ENCODE measurements at regions not wholly inside any gene's neighbourhood (a gene's known extent, or its start where the extent isn't known, plus 50 kb on each side); places are given as distances from the start of the nearest gene placed in this dataset.

DNA sequence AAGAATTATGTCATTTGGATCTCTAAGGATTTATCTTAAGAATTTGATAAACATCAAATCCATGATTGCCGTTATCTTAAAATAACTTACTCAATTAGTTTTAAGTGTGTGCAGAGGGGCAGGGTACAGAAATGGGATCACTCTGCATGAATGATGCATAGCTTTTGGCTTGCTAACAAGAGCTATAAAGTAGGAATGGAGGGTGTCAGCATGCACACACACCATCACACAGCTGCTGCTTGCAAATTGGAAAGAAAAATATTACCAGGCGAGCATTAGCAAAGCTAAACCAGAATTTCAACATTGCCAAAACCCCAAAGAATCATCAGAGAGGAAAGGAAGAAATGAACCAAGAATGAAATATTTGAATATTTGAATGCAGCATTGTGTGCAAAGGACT lies 580.6 kb downstream of the LMO7 start:
- intact Hi-C loops (cut with micrococcal nuclease): no loop called here
- Mint-ChIP-seq H3K27ac (no peak overlapping the region), H3K27me3 (ENCODE audit: low read depth) (no peaks in the 10 kb centered on the region), H3K36me3 (ENCODE audit: low read depth) (no peaks in the 10 kb centered on the region), H3K4me1 (ENCODE audit: low read depth) (no peaks in the 10 kb centered on the region), H3K9me3 (no peaks in the 10 kb centered on the region), H3K4me3 (ENCODE audit: low read depth) (no peak overlapping the region)
- no peak for DNase-seq (ENCODE audit: low spot score)

DNA sequence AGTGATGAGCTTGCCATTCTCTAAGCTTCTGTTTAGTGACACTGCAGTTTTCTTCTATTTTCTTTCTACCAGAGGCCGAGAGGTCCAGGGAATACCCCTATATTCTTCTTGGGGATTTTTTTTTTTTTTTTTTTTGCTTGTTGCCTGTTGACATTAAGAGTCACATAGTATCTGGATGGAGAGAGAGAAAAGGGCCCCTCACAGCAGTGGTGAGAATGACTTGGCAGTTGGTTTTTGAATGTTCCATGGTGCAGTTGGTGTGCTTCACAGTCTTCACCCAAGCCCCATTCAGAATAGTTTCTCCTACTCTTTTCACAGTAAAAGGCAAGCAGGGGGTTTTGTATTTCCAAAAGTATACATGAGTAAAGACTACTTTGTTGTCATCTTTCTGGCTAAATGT lies 577.9 kb downstream of the LMO7 start:
- no peak overlapping the region for H3K4me3 Mint-ChIP-seq (ENCODE audit: low read depth)
- no peaks in the 10 kb centered on the region for H3K9me3 Mint-ChIP-seq
- no peak overlapping the region for H3K27ac Mint-ChIP-seq
- H3K4me1 Mint-ChIP-seq (ENCODE audit: low read depth): no peaks in the 10 kb centered on the region
- intact Hi-C loops (cut with micrococcal nuclease): no loop called here
- H3K36me3 Mint-ChIP-seq (ENCODE audit: low read depth): no peaks in the 10 kb centered on the region
- DNase-seq (ENCODE audit: low spot score): no peak
- H3K27me3 Mint-ChIP-seq (ENCODE audit: low read depth): no peaks in the 10 kb centered on the region

DNA sequence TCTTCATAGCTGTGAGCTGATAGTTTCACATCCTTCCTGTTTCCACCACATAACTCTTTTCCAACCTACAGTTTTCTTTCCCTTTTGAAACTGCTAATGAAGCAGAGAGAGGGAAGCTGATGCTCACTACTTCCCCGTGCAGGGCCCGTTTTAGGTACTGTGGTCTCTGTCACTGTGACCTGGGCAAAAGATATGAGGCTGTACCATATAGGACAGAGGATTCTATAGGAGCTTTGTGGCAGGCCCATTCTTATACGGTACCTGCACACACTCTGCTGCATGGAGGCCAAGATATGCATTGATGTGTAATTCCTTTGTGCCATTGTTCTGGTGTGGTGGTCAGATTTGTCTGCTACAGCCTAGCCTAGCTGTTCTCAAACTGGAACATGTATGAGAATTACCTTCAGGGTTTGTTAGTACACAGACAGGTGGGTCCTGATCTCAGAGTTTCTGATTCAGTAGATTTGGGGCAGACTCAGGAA lies 577.3 kb downstream of the LMO7 start:
- H3K4me3 Mint-ChIP-seq (ENCODE audit: low read depth): no peak overlapping the region

DNA sequence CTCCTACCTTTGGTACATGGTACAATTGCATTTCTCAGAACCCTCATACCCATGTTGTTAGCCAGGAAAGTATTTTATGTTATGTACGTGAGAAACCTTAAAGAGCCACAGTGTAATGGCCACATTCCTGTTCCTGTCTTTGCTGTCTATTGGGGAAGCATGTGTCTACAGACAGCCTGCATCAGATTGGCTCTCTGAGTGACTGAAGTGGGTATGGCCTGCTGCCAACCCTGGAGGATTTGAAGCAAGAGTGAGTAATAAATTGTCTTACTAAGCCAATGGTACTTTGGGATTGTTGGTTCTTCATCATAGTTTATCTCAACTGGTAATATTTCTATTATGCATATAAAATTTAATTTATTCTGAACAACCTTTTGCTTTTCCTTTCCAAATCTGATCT lies 574.1 kb downstream of the LMO7 start:
- Mint-ChIP-seq H3K4me3 (ENCODE audit: low read depth) (no peak overlapping the region), H3K36me3 (ENCODE audit: low read depth) (no peaks in the 10 kb centered on the region), H3K4me1 (ENCODE audit: low read depth) (no peaks in the 10 kb centered on the region), H3K27me3 (ENCODE audit: low read depth) (no peaks in the 10 kb centered on the region), H3K9me3 (no peaks in the 10 kb centered on the region), H3K27ac (no peak overlapping the region)
- intact Hi-C loops (cut with micrococcal nuclease): no loop called here
- no peak for DNase-seq (ENCODE audit: low spot score)

More for the DNA sequence above, 577.3 kb downstream of the LMO7 start:
- Mint-ChIP-seq H3K27ac (no peak overlapping the region), H3K36me3 (ENCODE audit: low read depth) (no peaks in the 10 kb centered on the region), H3K9me3 (no peaks in the 10 kb centered on the region), H3K4me1 (ENCODE audit: low read depth) (no peaks in the 10 kb centered on the region), H3K27me3 (ENCODE audit: low read depth) (no peaks in the 10 kb centered on the region)
- no peak for DNase-seq (ENCODE audit: low spot score)
- intact Hi-C loops (cut with micrococcal nuclease): no loop called here

DNA sequence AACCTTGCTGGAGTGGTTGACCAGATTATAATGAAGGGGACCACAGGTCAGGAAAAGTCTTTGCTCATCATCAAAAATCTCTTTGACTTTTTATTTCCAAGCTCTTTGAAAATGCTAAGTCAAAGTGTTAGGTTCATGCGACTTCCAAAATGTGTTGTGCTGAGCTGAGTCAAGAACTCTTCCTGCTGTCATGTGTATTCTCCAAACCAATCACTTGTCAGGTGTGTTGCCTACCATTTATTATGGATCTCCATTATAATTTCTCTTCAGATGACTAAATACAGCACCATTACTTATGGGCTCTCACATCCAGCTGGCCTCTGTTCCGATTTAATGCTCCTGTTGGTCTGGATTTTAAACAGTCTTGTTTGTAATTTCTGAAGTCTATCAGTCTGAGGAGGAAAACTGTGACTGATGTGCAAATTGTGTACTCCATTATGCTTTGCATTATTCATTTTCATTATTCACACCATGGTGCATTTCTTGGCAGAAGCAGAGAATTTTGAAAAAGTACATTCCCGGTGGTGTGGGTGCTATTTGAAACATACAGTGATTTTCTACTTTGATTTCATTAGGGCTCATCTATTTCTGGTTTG lies 562.5 kb downstream of the LMO7 start:
- Mint-ChIP-seq H3K9me3 (no peaks in the 10 kb centered on the region), H3K4me1 (ENCODE audit: low read depth) (no peaks in the 10 kb centered on the region), H3K27ac (no peak overlapping the region)

DNA sequence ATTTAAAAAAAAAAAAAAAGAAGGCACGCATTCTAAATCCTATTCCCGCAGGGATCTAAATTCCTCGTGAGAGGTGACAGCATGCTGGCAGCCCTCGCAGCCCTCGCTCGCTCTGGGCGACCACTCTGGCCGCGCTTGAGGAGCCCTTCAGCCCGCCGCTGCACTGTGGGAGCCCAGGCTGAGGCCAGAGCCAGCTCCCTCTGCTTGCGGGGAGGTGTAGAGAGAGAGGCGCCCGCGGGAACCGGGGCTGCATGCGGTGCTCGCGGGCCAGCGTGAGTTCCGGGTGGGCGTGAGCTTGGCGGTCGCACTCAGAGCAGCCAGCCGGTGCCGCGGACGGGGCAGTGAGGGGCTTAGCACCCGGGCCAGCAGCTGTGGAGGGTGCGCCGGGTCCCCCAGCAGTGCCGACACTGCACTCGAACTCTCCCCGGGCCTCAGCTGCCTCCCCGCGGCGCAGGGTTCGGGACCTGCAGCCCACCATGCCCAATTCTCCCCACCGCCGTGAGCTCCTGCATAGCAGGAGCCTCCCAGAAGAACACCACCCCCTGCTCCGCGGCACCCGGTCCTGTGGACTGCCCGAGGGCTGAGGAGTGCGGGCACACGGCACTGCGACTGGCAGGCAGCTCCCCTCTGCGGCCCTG lies 553.9 kb downstream of the LMO7 start:
- Mint-ChIP-seq H3K27me3 (ENCODE audit: low read depth) (no peaks in the 10 kb centered on the region), H3K27ac (no peak overlapping the region), H3K4me1 (ENCODE audit: low read depth) (no peaks in the 10 kb centered on the region), H3K4me3 (ENCODE audit: low read depth) (no peak overlapping the region), H3K36me3 (ENCODE audit: low read depth) (no peaks in the 10 kb centered on the region), H3K9me3 (no peaks in the 10 kb centered on the region)
- no peak for DNase-seq (ENCODE audit: low spot score)
- intact Hi-C loops (cut with micrococcal nuclease): no loop called here

More for the DNA sequence above, 562.5 kb downstream of the LMO7 start:
- H3K27me3 Mint-ChIP-seq (ENCODE audit: low read depth): no peaks in the 10 kb centered on the region
- no peaks in the 10 kb centered on the region for H3K36me3 Mint-ChIP-seq (ENCODE audit: low read depth)
- DNase-seq (ENCODE audit: low spot score): no peak
- intact Hi-C loops (cut with micrococcal nuclease): no loop called here
- no peak overlapping the region for H3K4me3 Mint-ChIP-seq (ENCODE audit: low read depth)

DNA sequence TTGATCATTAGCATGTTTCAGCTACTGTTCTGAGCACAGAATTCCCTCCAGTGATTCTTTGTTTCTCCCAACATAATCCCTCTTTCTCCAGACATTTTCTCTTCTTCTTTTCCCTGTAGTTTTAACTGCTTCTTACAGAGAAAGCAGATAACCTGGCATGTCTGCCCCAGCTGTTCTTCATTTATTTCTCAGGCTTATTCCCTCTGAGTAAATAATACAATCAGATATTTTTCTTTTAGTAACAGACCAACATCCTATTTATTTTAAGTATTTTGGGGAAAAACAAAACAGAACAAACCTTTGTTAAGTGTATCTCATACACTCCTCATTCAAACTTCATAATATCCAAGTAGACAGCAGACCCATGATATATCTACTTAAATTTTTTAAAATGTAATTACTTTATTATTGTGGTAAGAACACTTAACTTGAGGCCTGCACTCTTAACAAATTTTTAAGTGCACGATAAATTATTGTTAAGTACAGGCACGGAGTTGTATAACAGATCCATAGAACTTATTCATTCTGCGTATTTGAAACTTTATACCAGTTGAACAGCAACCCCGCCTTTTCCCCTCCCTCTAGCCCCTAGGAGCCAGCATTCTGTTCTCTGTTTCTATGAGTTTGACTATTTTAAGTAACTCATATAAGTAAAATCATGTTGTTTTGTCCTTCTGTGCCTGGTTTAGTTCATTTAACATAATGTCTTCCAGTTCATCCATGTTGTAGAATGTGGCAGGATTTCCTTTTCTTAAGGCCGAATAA lies 540.0 kb downstream of the LMO7 start:
- no peak for DNase-seq (ENCODE audit: low spot score)
- Mint-ChIP-seq H3K27ac (no peak overlapping the region), H3K36me3 (ENCODE audit: low read depth) (no peaks in the 10 kb centered on the region), H3K4me1 (ENCODE audit: low read depth) (no peaks in the 10 kb centered on the region), H3K27me3 (ENCODE audit: low read depth) (no peaks in the 10 kb centered on the region), H3K9me3 (no peaks in the 10 kb centered on the region), H3K4me3 (ENCODE audit: low read depth) (no peak overlapping the region)
- intact Hi-C loops (cut with micrococcal nuclease): no loop called here

DNA sequence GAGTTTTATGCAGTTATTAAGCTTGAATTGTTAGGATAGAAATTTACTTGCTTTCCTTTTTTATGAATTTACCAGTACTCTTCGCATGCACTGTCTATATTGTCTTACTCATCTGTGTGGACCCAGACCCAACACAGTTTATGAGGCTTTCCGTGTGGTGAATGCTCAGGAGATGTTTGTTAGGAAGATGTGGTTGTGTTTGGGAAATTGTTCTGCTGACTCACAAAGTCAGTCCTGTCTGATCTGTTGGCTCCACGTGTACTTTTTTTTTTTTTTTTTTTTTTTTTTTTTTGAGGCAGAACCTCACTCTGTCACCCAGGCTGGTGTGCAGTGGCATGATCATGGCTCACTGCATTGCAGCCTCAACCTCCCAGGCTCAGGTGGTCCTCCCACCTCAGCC lies 532.5 kb downstream of the LMO7 start:
- Mint-ChIP-seq H3K27me3 (ENCODE audit: low read depth) (no peaks in the 10 kb centered on the region), H3K4me3 (ENCODE audit: low read depth) (no peak overlapping the region), H3K9me3 (no peaks in the 10 kb centered on the region), H3K27ac (no peak overlapping the region), H3K36me3 (ENCODE audit: low read depth) (no peaks in the 10 kb centered on the region), H3K4me1 (ENCODE audit: low read depth) (no peaks in the 10 kb centered on the region)
- no peak for DNase-seq (ENCODE audit: low spot score)
- intact Hi-C loops (cut with micrococcal nuclease): no loop called here

DNA sequence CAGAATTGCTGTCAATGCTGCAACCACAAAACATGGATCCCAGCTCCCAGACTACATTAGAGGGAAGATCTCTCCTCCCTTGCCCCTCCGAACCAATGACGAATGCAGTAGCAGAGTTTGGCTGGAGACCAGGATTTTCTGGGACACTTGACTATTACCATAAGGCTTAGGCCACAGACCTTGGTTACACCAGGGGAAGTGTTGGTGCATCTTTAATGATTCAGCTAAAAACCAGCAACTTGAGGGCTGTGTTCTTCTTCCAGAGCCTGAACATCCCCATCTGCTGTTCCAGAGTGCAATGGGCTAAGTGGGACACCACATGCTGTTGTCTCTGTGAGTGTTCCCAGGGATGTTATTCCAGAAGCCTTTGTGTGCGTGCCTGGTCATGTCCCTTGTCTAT lies 528.2 kb downstream of the LMO7 start:
- DNase-seq (ENCODE audit: low spot score): no peak
- Mint-ChIP-seq H3K4me1 (ENCODE audit: low read depth) (no peaks in the 10 kb centered on the region), H3K4me3 (ENCODE audit: low read depth) (no peak overlapping the region), H3K9me3 (no peaks in the 10 kb centered on the region), H3K27me3 (ENCODE audit: low read depth) (no peaks in the 10 kb centered on the region), H3K27ac (no peak overlapping the region), H3K36me3 (ENCODE audit: low read depth) (no peaks in the 10 kb centered on the region)
- intact Hi-C loops (cut with micrococcal nuclease): no loop called here

DNA sequence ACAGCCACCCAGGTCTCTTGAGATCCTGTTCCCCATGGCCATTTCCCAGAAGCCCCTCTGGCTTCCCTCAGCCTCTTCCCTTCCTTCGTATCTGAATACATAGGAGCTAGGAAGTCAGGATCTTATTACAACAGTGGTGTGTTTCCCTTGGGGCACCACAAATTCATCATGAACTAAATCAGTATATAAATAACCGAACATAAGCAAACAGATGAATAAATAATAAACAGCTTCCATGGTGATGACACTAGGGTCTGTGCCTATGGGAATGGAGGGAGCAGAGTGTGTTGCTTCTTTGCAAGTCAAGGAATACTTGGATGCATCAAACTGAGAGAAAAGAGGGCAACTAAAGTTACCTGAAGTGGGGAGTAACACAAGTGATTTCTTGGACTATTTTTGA lies 527.6 kb downstream of the LMO7 start:
- H3K36me3 Mint-ChIP-seq (ENCODE audit: low read depth): no peaks in the 10 kb centered on the region
- H3K4me1 Mint-ChIP-seq (ENCODE audit: low read depth): no peaks in the 10 kb centered on the region
- H3K4me3 Mint-ChIP-seq (ENCODE audit: low read depth): no peak overlapping the region
- no peak for DNase-seq (ENCODE audit: low spot score)
- no peak overlapping the region for H3K27ac Mint-ChIP-seq
- no peaks in the 10 kb centered on the region for H3K27me3 Mint-ChIP-seq (ENCODE audit: low read depth)
- no peaks in the 10 kb centered on the region for H3K9me3 Mint-ChIP-seq
- intact Hi-C loops (cut with micrococcal nuclease): no loop called here

DNA sequence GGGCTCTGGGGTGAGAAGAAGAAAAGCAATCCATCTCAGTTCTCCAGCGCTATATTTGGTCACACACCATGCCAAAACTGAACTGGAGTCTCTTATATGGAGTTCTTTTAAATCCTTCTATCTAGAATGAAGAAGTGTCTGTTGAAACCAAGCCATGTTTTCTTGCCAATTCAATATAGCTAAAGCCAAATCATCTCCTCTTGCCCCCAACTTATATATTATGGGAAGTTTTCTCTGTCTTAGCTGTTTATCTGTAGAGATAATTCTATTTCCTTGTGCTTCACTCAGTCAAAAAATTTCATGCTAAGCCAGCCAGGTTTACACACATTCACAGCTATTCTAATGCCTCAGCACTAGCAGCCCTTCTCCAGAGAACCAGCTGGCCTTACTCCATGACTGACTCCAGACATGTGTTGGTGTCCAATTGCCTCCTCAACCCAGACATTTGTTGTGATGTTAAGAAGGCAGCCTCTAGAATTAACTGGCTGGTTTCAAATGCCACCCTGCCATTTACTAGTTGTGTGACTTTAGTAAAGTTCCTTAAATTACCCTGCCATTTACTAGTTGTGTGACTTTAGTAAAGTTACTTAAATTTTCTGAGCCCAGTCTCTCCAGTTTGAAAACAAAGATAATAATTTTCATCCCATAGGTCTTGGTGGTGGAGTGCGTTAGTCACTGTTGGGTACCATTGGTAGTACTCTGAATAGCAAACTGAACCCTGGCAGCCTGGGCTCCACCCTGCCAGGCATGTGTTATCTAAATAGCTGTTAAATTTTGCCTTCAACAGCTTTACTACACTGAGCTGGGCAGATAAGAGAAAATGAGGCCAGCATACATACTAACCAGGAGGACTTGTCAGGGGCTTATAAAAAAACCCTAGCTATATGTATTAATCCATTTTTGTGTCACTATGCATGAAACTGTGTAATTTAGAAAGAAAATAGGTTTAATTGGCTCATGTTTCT lies 525.1 kb downstream of the LMO7 start:
- Mint-ChIP-seq H3K4me1 (ENCODE audit: low read depth) (no peaks in the 10 kb centered on the region), H3K27me3 (ENCODE audit: low read depth) (no peaks in the 10 kb centered on the region), H3K9me3 (no peaks in the 10 kb centered on the region), H3K36me3 (ENCODE audit: low read depth) (no peaks in the 10 kb centered on the region), H3K4me3 (ENCODE audit: low read depth) (no peak overlapping the region), H3K27ac (no peak overlapping the region)
- no peak for DNase-seq (ENCODE audit: low spot score)
- intact Hi-C loops (cut with micrococcal nuclease): no loop called here

DNA sequence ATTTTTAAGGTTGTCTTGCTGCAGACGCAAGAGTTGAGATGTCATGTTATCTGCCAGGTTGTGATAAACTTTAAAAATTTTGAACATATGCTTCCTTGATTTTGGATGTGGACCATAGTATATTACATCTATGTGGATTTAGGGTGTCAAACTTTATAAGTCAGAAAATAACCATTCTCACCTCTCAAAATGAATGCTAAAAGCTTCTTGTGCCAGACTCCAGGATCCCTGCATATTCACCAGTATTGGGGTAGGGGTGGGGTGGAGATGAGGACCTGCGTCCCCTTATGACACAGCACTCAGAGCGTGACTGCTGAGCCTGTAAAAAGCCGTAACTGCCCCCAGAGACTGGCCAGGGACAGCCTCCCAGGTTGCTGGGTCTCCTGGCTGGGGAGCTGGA lies 524.4 kb downstream of the LMO7 start:
- Mint-ChIP-seq H3K9me3 (no peaks in the 10 kb centered on the region), H3K36me3 (ENCODE audit: low read depth) (no peaks in the 10 kb centered on the region), H3K4me3 (ENCODE audit: low read depth) (no peak overlapping the region), H3K4me1 (ENCODE audit: low read depth) (no peaks in the 10 kb centered on the region), H3K27ac (no peak overlapping the region), H3K27me3 (ENCODE audit: low read depth) (no peaks in the 10 kb centered on the region)
- DNase-seq (ENCODE audit: low spot score): no peak
- intact Hi-C loops (cut with micrococcal nuclease): no loop called here

Measured in activated T-helper 2 cell treated with anti-CD3 and anti-CD28 coated beads, Interferon-gamma antibody, Interleukin-2, Interleukin-4, amounts not matched to agents 10 μg/mL and 5 μg/mL and 100 μg/mL, durations not matched to agents 14 hours and 24 hours and 36 hours (primary cell).